MM.1S (cell line): ENCODE measurements at regions not wholly inside any gene's neighbourhood (a gene's known extent, or its start where the extent isn't known, plus 50 kb on each side); places are given as distances from the start of the nearest gene placed in this dataset.

ENCODE experiments used
- EZH2 ChIP-seq: fragments of 300-600 bp; sonication (generic); optimal IDR thresholded peaks from 2 replicates; pipeline ENCODE3; 2017; ENCODE audit warnings: low read depth, mild to moderate bottlenecking, antibody characterized with exemption, low read length, mixed read lengths
- TF ChIP-seq, protein P1 (sequence below): fragments of 300-600 bp; sonication (generic); IDR thresholded peaks from 2 replicates; pipeline ENCODE4 v1.5.1; 2016; ENCODE audit warnings: antibody characterized with exemption, low read length, mixed read lengths

DNA sequence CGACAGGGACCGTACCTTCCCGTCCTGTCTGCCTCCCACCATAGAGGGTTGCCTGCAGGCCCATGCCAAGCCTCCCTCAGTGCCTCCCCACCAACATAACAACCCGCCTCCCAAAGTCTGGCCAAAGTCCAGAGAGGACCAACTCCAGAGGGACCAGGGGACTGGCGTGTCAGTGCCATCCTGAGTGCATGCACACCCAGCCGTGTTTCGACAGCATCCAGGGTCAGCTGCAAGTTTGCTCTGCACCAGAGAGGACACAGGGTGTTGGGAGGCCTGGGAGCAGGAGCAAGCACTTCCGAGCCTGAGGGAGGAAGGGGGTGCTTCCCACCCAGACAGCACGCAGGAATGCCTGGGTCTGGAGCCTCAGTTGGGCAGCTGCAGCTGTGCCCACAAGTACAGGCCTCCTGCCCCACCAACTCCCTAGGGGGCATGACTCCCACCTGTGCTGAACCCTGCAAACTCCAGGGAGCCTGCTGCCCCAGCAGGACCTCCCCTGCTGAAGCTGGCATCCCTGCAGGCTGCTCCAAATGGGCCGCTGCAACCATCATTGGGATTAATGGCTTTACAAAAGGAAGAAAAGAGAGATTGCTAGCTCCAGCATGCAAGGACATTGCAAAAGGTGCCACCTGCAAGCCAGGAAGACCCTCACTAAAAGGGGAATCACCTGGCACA, 618.1 kb upstream of the FSHR start:
- TF ChIP-seq, protein P1, sequence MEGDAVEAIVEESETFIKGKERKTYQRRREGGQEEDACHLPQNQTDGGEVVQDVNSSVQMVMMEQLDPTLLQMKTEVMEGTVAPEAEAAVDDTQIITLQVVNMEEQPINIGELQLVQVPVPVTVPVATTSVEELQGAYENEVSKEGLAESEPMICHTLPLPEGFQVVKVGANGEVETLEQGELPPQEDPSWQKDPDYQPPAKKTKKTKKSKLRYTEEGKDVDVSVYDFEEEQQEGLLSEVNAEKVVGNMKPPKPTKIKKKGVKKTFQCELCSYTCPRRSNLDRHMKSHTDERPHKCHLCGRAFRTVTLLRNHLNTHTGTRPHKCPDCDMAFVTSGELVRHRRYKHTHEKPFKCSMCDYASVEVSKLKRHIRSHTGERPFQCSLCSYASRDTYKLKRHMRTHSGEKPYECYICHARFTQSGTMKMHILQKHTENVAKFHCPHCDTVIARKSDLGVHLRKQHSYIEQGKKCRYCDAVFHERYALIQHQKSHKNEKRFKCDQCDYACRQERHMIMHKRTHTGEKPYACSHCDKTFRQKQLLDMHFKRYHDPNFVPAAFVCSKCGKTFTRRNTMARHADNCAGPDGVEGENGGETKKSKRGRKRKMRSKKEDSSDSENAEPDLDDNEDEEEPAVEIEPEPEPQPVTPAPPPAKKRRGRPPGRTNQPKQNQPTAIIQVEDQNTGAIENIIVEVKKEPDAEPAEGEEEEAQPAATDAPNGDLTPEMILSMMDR: no peak
- no peak for TF ChIP-seq EZH2
